ENCODE measurements at regions not wholly inside any gene's neighbourhood (a gene's known extent, or its start where the extent isn't known, plus 50 kb on each side); places are given as distances from the start of the nearest gene placed in this dataset.

DNA sequence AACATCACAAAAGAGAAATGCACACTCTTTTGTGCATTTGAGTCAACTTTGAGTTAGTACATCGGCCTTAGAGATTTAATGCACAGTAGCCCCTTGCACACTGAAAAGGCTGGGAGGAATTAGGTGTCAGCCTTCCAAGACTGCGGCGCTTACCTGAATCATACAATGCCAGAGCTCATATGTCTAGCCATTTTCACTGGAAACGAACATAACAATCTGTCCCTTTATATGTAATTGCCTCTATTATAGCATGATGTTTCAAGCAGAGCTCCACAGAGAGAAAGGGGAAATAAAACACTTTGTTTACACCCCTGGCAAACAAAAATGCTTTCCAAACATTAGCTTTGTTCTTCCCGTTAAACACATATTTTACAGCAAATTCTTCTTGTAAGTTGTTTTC is 315.7 kb upstream of the SLCO3A1 start:
- FAIRE-seq (no peak), DNase-seq (ENCODE audit: insufficient read length, low spot score) (no peak)
- TF ChIP-seq, protein P1, sequence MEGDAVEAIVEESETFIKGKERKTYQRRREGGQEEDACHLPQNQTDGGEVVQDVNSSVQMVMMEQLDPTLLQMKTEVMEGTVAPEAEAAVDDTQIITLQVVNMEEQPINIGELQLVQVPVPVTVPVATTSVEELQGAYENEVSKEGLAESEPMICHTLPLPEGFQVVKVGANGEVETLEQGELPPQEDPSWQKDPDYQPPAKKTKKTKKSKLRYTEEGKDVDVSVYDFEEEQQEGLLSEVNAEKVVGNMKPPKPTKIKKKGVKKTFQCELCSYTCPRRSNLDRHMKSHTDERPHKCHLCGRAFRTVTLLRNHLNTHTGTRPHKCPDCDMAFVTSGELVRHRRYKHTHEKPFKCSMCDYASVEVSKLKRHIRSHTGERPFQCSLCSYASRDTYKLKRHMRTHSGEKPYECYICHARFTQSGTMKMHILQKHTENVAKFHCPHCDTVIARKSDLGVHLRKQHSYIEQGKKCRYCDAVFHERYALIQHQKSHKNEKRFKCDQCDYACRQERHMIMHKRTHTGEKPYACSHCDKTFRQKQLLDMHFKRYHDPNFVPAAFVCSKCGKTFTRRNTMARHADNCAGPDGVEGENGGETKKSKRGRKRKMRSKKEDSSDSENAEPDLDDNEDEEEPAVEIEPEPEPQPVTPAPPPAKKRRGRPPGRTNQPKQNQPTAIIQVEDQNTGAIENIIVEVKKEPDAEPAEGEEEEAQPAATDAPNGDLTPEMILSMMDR (IDR thresholded peaks at IDR 0.05; ENCODE audit: insufficient read depth, missing control alignments): no peak

DNA sequence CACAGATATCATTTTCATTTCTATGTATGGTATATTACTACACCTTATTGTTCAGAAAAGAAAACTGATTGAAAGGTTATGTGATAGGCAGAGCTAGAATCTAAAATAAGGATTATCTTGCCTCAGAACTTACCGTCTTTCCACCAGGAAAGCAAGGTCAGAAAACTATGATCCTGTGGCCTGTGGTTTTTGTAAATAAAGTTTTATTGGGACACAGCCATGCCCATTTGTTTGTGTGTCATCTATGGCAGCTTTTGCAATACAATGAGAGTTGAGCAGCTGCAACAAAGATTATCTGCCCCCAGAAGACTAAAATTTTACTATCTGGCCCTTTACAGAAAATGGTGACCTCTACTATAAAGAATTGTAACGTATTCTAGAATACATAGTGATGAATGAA is 314.7 kb upstream of the SLCO3A1 start:
- TF ChIP-seq, protein P1 (IDR thresholded peaks at IDR 0.05; ENCODE audit: insufficient read depth, missing control alignments): no peak
- no peak for DNase-seq (ENCODE audit: insufficient read length, low spot score)
- no peak for FAIRE-seq

DNA sequence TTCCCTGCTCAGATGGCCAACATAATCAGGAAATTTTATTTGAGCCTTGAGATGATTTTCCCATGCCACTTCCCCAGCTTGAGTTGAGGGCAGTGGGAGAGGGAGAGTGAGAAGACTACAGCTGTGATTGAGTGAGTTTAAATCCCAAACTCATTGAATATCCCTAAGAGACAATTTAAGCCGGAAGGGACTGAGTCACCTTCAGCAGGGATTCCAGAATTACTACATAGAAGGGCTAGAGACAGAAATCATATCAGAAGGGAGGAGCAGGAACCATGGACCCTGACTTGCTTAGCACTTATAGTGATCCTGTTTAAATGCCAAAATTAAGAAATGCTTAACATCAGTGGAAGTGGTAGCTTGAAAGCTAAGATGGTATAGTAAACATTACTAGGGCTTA is 312.2 kb upstream of the SLCO3A1 start:
- TF ChIP-seq, protein P1 (IDR thresholded peaks at IDR 0.05; ENCODE audit: insufficient read depth, missing control alignments): no peak

DNA sequence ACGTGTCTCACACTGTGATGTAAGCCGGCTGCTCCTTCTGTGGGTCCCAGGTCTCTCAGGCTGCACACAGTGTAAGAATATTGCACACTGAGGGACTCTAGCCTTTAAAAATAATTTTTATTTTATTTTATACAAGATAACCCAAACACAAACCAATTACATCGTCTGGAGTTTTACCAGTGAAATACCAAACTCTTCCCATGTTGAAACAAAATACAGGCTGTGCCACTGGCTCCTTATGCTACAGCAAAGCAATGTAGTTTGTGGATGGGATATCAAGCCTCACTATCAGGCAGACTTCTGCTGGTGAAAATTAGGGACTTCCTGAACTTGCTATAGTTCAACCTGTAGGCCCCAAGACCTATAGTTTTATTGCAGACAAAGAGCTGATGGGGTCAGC is 311.3 kb upstream of the SLCO3A1 start:
- TF ChIP-seq, protein P1 (IDR thresholded peaks at IDR 0.05; ENCODE audit: insufficient read depth, missing control alignments): no peak
- DNase-seq (ENCODE audit: insufficient read length, low spot score): no peak
- FAIRE-seq: no peak

More for the DNA sequence above, 312.2 kb upstream of the SLCO3A1 start:
- FAIRE-seq (no peak), DNase-seq (ENCODE audit: insufficient read length, low spot score) (no peak)

DNA sequence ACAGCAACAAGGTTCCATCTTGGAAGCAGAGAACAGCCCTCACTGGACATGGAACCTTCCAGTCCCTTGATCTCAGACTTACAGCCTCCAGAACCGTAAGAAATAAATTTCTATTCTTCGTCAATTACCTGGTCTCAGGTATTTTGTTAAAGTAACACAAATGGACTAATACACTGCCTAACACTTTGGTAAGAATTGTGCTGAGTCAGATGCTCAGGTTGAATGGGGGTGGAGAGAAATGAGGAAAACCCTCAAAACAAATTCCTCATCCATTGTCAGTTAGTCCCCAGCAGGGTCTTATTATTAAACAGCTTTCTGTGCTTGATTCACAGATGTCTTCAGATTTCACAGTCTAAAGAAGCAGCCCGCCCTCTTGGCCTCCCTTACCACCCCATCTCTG is 306.2 kb upstream of the SLCO3A1 start:
- DNase-seq (ENCODE audit: insufficient read length, low spot score) (no peak), FAIRE-seq (no peak)
- TF ChIP-seq, protein P1 (IDR thresholded peaks at IDR 0.05; ENCODE audit: insufficient read depth, missing control alignments): no peak

GRCh38 chr15:91548549-91548948 is 305.0 kb upstream of the SLCO3A1 start:
- FAIRE-seq: no peak
- no peak for DNase-seq (ENCODE audit: insufficient read length, low spot score)
- TF ChIP-seq, protein P1 (IDR thresholded peaks at IDR 0.05; ENCODE audit: insufficient read depth, missing control alignments): no peak

GRCh38 chr15:91549581-91549980 is 303.9 kb upstream of the SLCO3A1 start:
- FAIRE-seq (no peak), DNase-seq (ENCODE audit: insufficient read length, low spot score) (no peak)
- TF ChIP-seq, protein P1 (IDR thresholded peaks at IDR 0.05; ENCODE audit: insufficient read depth, missing control alignments): no peak

All from D721Med (cell line).